ENCODE measurements at regions not wholly inside any gene's neighbourhood (a gene's known extent, or its start where the extent isn't known, plus 50 kb on each side); places are given as distances from the start of the nearest gene placed in this dataset.
A peak's percentile ranks its signal among the peaks of the same experiment; 100 is the strongest.

- ChIA-PET CTCF (interaction anchor here (0.7 kb wide), 1 partner anchor 8 kb away, joined by 3 read pairs; no protein-coding TSS in a partner anchor), POLR2A (ENCODE audit: low non-redundant PET) (no interaction called here)
- DNase-seq (ENCODE audit: low spot score), result no peak
- H3K27ac ChIP-seq, result no peak overlapping the region
- TF ChIP-seq, protein P1, sequence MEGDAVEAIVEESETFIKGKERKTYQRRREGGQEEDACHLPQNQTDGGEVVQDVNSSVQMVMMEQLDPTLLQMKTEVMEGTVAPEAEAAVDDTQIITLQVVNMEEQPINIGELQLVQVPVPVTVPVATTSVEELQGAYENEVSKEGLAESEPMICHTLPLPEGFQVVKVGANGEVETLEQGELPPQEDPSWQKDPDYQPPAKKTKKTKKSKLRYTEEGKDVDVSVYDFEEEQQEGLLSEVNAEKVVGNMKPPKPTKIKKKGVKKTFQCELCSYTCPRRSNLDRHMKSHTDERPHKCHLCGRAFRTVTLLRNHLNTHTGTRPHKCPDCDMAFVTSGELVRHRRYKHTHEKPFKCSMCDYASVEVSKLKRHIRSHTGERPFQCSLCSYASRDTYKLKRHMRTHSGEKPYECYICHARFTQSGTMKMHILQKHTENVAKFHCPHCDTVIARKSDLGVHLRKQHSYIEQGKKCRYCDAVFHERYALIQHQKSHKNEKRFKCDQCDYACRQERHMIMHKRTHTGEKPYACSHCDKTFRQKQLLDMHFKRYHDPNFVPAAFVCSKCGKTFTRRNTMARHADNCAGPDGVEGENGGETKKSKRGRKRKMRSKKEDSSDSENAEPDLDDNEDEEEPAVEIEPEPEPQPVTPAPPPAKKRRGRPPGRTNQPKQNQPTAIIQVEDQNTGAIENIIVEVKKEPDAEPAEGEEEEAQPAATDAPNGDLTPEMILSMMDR (conservative IDR thresholded peaks at IDR 0.05; ENCODE audit: low read depth), result no peak
Measured at GRCh38 chr15:39022532-39023305, 458.1 kb upstream of the RASGRP1 start.

GRCh38 chr15:39025321-39025720 lies 460.7 kb upstream of the RASGRP1 start:
- no peak overlapping the region for H3K27ac ChIP-seq
- TF ChIP-seq, protein P1 (conservative IDR thresholded peaks at IDR 0.05; ENCODE audit: low read depth), result no peak
- CTCF ChIA-PET, result no interaction called here
- DNase-seq (ENCODE audit: low spot score), result no peak
- POLR2A ChIA-PET (ENCODE audit: low non-redundant PET), result no interaction called here

GRCh38 chr15:39025881-39026280 lies 461.3 kb upstream of the RASGRP1 start:
- TF ChIP-seq, protein P1 (conservative IDR thresholded peaks at IDR 0.05; ENCODE audit: low read depth), result no peak
- CTCF ChIA-PET, result interaction anchor here (1.2 kb wide), 1 partner anchor 556 kb away, joined by 3 read pairs; no protein-coding TSS in a partner anchor
- no peak for DNase-seq (ENCODE audit: low spot score)
- POLR2A ChIA-PET (ENCODE audit: low non-redundant PET), result no interaction called here
- no peak overlapping the region for H3K27ac ChIP-seq

DNA sequence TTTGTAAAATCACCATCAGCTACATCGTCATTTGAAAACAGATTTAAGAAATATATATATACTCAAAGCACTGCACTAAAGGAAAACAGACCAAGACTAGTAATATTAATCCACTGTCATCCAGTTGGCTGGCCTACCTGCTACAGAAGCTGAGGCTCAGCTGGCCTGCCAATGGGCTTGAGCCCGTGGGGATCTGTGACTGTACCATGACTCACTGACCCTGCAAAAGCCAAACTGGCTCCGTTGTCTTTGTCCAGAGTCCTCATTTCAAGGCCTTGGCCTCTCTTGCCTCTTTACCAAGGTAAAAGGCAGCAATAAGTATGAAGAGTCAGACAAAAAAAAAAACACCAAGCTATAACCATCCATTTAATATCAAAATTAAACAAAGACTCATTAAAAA lies 463.5 kb upstream of the RASGRP1 start:
- ChIA-PET POLR2A (ENCODE audit: low non-redundant PET) (no interaction called here), CTCF (no interaction called here)
- TF ChIP-seq, protein P1 (conservative IDR thresholded peaks at IDR 0.05; ENCODE audit: low read depth), result no peak
- DNase-seq (ENCODE audit: low spot score), result peak; percentile 57
- H3K27ac ChIP-seq, result no peak overlapping the region

DNA sequence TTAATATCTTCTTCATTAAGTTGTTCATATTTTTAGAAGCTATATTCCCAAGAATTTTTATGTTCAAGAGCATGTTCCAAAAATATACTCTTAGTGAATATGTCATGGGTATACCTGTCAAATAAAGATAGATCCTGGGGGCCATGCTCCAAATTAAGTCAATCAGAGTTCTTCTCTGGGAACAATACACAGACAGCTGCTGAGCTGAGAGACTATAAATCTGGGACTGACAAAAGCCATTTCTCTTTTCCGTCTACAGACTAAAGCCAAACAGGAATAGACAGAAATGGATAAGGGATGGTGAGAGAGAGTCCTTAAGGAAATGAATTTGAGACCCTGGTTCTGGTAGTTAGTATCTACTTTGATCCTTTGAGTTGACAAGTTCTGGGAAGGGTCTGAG lies 465.1 kb upstream of the RASGRP1 start:
- ChIA-PET CTCF (no interaction called here), POLR2A (ENCODE audit: low non-redundant PET) (no interaction called here)
- H3K27ac ChIP-seq, result no peak overlapping the region
- TF ChIP-seq, protein P1 (conservative IDR thresholded peaks at IDR 0.05; ENCODE audit: low read depth), result no peak
- no peak for DNase-seq (ENCODE audit: low spot score)

DNA sequence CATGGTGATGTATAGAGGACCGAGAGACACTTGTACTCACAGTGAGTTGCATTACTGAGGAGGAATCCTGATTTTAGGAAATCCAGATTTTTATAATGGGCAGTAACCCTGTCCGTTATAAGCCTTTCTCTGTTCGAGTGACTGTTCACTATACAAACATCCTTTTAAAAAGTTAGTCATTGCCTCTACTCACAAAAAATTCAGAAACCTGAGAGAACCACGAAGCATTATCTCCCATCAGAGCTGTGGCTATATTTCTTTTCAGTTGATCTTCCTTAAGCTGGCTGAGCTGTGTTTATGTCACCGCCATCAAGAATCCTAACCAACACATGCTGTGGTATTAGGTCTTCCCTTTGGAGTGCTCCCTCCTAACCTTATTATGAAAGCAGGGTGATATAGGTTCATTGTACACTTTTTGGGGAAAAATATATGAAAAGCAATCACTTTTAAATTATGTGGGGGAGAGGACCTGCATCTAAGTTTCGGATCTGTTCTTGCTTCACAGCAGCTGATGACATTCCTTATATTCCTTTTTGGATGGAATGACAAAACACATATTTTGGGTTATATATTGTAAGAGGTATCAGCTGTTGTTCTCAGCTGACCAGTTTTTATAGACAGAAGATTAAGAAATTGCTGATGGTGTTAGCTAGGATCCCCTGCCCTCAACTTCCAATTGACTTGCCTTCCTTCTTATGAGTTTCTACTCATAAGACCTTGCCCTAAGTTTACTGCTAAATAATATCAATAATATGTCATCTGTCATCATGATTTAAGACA lies 465.9 kb upstream of the RASGRP1 start:
- no peak for DNase-seq (ENCODE audit: low spot score)
- CTCF ChIA-PET, result interaction anchor here (0.6 kb wide), 1 partner anchor 8 kb away, joined by 3 read pairs; no protein-coding TSS in a partner anchor
- H3K27ac ChIP-seq, result no peak overlapping the region
- TF ChIP-seq, protein P1 (conservative IDR thresholded peaks at IDR 0.05; ENCODE audit: low read depth), result no peak
- POLR2A ChIA-PET (ENCODE audit: low non-redundant PET), result no interaction called here

Measured in RWPE1 (cell line).